RWPE1 (cell line): ENCODE measurements at regions not wholly inside any gene's neighbourhood (a gene's known extent, or its start where the extent isn't known, plus 50 kb on each side); places are given as distances from the start of the nearest gene placed in this dataset.

Source experiments
- CTCF ChIA-PET: fragments of 350-600 bp; sonication (Branson Sonifier 250); formaldehyde crosslinking; extraction: SDS; loops from one replicate; lab custom pipeline; 2021; lab: Yijun Ruan, JAX
- POLR2A ChIA-PET: fragments of 400-600 bp; formaldehyde crosslinking; extraction: SDS; loops from one replicate; lab custom pipeline; 2020; ENCODE audit warnings: antibody characterized with exemption; ENCODE audit not compliant: low non-redundant PET; lab: Yijun Ruan, JAX
- DNase-seq: peaks from one replicate; pipeline ENCODE4 v3.0.0; 2012; ENCODE audit warnings: low spot score
- H3K27ac ChIP-seq: fragments of 450-650 bp; 2 replicates; pipeline ENCODE4 v1.5.1; 2017
- CTCF ChIP-seq: fragments of 450-650 bp; conservative IDR thresholded peaks from 2 replicates; pipeline ENCODE4 v1.5.1; 2017; ENCODE audit warnings: low read depth, mild to moderate bottlenecking

- TF ChIP-seq CTCF: no peak
- no peak overlapping the region for H3K27ac ChIP-seq
- DNase-seq: no peak
- POLR2A ChIA-PET: no interaction called here
- CTCF ChIA-PET: no interaction called here
These were observed 106.8 kb upstream of the ROBO1 start for GRCh38 chr3:79874646-79875045.

- TF ChIP-seq CTCF: no peak
- no peak for DNase-seq
- CTCF ChIA-PET: no interaction called here
- H3K27ac ChIP-seq: no peak overlapping the region
- POLR2A ChIA-PET: no interaction called here
These were observed 104.7 kb upstream of the ROBO1 start for GRCh38 chr3:79872483-79872882.

GRCh38 chr3:79871656-79872055 is 103.9 kb upstream of the ROBO1 start:
- no peak for DNase-seq
- H3K27ac ChIP-seq: no peak overlapping the region
- ChIA-PET POLR2A (no interaction called here), CTCF (no interaction called here)
- no peak for TF ChIP-seq CTCF

GRCh38 chr3:79870313-79870620 is 102.5 kb upstream of the ROBO1 start:
- no peak for DNase-seq
- POLR2A ChIA-PET: no interaction called here
- CTCF ChIA-PET: no interaction called here
- no peak overlapping the region for H3K27ac ChIP-seq
- no peak for TF ChIP-seq CTCF

- H3K27ac ChIP-seq: no peak overlapping the region
- POLR2A ChIA-PET: no interaction called here
- no peak for TF ChIP-seq CTCF
- DNase-seq: no peak
- CTCF ChIA-PET: no interaction called here
These were observed 101.9 kb upstream of the ROBO1 start for GRCh38 chr3:79869461-79870312.

- CTCF ChIA-PET: interaction anchor here (0.6 kb wide), 1 partner anchor 444 kb away, joined by 3 read pairs; no protein-coding TSS in a partner anchor
- POLR2A ChIA-PET: no interaction called here
- TF ChIP-seq CTCF: no peak
- DNase-seq: no peak
- H3K27ac ChIP-seq: no peak overlapping the region
These were observed 98.4 kb upstream of the ROBO1 start for GRCh38 chr3:79866162-79866561.
